GM12873 (cell line): ENCODE measurements at regions not wholly inside any gene's neighbourhood (a gene's known extent, or its start where the extent isn't known, plus 50 kb on each side); places are given as distances from the start of the nearest gene placed in this dataset.

ENCODE experiments used
- TF ChIP-seq, protein P1 (sequence below): IDR thresholded peaks from 2 replicates; pipeline ENCODE4 v1.5.1; 2012; ENCODE audit warnings: low read depth, mild to moderate bottlenecking, moderate library complexity, low read length, control low read depth; ENCODE audit not compliant: insufficient read depth; ENCODE audit errors: missing control alignments

DNA sequence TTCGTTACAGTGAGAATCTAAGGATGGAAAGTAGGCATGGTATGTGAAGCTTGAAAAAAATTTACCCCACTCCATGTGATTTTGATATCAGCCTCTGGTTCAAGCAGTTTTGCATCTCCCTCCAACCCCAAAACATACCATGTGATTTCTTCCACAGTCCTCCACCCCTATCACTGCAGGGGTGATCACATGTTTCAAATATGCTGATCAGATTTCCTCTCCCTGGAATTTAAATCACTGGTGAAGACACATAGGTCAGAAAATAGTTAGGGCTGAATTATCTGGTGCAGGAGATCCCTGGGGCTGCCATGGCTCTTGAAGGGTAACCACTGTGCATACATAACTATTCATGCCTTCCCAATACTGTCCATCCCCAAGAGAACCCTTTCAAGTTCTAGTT, 119.7 kb upstream of the THRB start:
- TF ChIP-seq, protein P1, sequence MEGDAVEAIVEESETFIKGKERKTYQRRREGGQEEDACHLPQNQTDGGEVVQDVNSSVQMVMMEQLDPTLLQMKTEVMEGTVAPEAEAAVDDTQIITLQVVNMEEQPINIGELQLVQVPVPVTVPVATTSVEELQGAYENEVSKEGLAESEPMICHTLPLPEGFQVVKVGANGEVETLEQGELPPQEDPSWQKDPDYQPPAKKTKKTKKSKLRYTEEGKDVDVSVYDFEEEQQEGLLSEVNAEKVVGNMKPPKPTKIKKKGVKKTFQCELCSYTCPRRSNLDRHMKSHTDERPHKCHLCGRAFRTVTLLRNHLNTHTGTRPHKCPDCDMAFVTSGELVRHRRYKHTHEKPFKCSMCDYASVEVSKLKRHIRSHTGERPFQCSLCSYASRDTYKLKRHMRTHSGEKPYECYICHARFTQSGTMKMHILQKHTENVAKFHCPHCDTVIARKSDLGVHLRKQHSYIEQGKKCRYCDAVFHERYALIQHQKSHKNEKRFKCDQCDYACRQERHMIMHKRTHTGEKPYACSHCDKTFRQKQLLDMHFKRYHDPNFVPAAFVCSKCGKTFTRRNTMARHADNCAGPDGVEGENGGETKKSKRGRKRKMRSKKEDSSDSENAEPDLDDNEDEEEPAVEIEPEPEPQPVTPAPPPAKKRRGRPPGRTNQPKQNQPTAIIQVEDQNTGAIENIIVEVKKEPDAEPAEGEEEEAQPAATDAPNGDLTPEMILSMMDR: no peak

DNA sequence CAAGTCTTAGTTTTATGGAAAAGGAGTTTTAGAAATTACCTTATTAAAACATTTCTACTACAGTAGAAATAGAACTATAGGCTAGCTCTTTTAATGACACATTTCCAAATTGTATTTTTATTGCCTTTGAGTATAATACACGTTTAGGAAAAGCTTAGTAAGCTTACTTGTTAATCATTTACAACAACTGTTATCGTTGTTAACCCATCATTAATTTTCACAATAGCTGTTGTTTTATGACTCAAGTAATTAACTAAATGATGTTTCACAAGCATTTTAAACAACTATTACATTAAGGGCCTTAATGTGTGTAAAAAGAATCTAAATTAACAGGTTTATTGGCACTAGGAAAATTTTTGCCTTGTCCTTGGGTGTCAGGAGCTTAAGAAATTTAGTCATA, 120.5 kb upstream of the THRB start:
- TF ChIP-seq, protein P1: no peak

DNA sequence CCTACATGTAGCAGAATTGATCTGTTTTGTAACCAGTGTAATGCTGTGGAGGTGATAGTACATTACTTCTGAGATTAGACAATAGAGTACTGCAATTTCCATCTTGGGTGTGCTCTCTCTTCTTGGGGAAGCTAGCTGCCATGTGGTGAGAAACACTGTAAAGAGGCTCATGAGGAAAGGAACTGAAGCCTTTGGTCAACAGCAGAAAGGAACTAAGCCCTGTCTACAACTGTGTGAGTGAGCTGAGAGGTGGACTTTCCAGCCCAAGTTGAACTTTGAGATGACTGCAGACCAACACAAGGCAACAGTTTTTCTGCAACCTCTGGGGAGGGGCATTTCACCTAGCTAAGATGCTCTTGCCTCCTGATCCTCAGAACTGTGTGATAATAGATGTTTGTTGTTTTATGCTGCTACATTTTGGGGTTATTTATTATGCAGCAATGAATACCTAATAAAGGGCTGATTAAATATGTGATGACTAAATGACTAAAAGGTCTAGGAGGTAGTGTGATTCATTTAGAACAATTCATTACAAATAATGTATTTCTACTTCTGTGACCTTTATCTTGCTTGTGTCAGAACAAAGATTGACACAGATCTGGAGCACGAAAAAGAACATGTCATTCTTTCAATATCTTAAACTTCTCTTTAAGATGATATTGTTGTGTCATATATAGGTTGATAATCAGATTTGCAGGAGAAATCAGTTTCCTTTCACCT, 121.6 kb upstream of the THRB start:
- TF ChIP-seq, protein P1: no peak

- TF ChIP-seq, protein P1: no peak
Observed at GRCh38 chr3:24622138-24622537, 127.5 kb upstream of the THRB start.

DNA sequence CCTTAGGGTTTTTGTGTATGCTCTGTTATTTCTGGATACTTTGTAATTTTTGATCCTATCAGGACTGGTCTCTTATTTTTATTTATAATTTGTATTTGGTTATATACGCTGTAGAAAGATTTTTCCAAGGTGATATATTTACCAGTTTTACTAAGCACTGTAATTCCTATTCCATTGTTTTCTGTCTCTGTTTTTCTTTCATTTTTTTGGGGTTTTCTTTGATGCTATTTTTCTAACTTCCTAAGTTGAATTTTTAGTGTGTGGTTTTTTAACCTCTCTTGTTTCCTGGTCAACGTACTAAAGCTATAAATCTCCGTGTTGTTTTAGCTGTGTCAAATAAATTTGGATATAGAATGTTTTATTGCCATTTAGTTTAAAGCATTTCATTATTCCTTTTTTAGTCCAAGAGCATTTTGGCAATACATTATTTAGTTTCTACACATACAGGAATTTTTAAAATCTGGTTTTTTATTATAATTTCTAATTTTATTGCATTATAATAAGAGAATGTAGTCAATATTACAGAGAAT, 128.1 kb upstream of the THRB start:
- TF ChIP-seq, protein P1: no peak

DNA sequence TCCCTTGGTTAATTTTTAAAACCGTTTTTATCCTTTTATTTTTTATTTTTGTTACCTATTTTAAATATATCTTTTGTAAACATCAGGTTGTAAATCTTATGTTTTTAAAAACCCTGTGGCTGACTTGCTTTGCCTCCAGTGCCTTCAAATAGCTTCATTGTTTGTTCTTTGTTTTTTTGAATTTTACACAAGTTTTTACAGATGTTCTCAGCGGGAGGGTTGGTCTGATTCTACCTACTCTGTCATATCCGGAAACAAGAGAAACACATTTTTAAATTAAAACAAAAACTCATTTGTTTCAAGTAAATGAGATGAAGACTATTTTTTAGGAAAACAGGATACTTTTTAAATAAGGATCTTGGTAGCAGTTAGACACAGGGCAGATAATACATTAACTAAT, 129.0 kb upstream of the THRB start:
- TF ChIP-seq, protein P1: no peak

- TF ChIP-seq, protein P1: no peak
Observed at GRCh38 chr3:24624938-24625681, 130.5 kb upstream of the THRB start.
